CD4-positive, alpha-beta T cell (primary cell): ENCODE measurements at regions not wholly inside any gene's neighbourhood (a gene's known extent, or its start where the extent isn't known, plus 50 kb on each side); places are given as distances from the start of the nearest gene placed in this dataset.

Experiments
- ATAC-seq: fragments of 200-7000 bp; cut with Tn5 transposase; one replicate; pipeline ENCODE4 v1.10.0; 2022; ENCODE audit warnings: mild to moderate bottlenecking; ENCODE audit not compliant: poor library complexity
- CTCF ChIA-PET: fragments of 350-600 bp; sonication (Branson Sonifier 250); formaldehyde crosslinking; loops from one replicate; lab custom pipeline; 2021; ENCODE audit warnings: antibody characterized with exemption, inconsistent platforms; lab: Charles Lee
- POLR2A ChIA-PET: fragments of 350-600 bp; sonication (Branson Sonifier 250); formaldehyde crosslinking; loops from one replicate; lab custom pipeline; 2021; ENCODE audit warnings: antibody characterized with exemption, inconsistent platforms; lab: Charles Lee
- DNase-seq, 14 experiments: peaks; one replicate each; pipeline ENCODE4 v3.0.0-alpha.2; 2013 to 2020; ENCODE audit warnings: mixed read lengths in 2 of 14
- H3K27ac ChIP-seq, 2 donors: one replicate each; pipeline versions ENCODE4 v1.5.1 to v1.7.0; 2013; ENCODE audit warnings: low read length in 2 of 2, low read depth in 1 of 2, mild to moderate bottlenecking in 1 of 2
- H3K27me3 ChIP-seq, 2 experiments: 1 replicate in 1 of 2; 2 replicates in 1 of 2; pipeline versions ENCODE4 v1.6.1 to v1.7.0; 2013; ENCODE audit warnings: low read length in 2 of 2, control low read depth in 1 of 2, mild to moderate bottlenecking in 1 of 2, moderate library complexity in 1 of 2; ENCODE audit not compliant: insufficient read depth in 2 of 2, control insufficient read depth in 1 of 2
- H3K36me3 ChIP-seq: one replicate; pipeline ENCODE4 v1.6.1; 2013; ENCODE audit warnings: low read length, control low read depth; ENCODE audit not compliant: insufficient read depth
- H3K4me1 ChIP-seq: one replicate; pipeline ENCODE4 v1.6.1; 2013; ENCODE audit warnings: low read length, control low read depth; ENCODE audit not compliant: insufficient read depth
- H3K4me3 ChIP-seq: one replicate; pipeline ENCODE4 v1.5.1; 2013; ENCODE audit warnings: mild to moderate bottlenecking, low read length, moderate library complexity
- H3K9me3 ChIP-seq, 2 experiments: 1 replicate in 1 of 2; 2 replicates in 1 of 2; pipeline versions ENCODE4 v1.6.1 to v1.7.0; 2013; ENCODE audit warnings: low read length in 2 of 2, mild to moderate bottlenecking in 2 of 2, control low read depth in 1 of 2, moderate library complexity in 1 of 2; ENCODE audit not compliant: control insufficient read depth in 1 of 2, insufficient read depth in 1 of 2
- H3K27ac Mint-ChIP-seq: one replicate; pipeline ENCODE4 v1.8.0; 2020; ENCODE audit warnings: mixed read lengths
- H3K27me3 Mint-ChIP-seq: one replicate; pipeline ENCODE4 v1.8.0; 2021; ENCODE audit warnings: mixed read lengths
- H3K36me3 Mint-ChIP-seq: one replicate; pipeline ENCODE4 v1.8.0; 2021; ENCODE audit warnings: low read depth, mixed read lengths
- H3K4me1 Mint-ChIP-seq: one replicate; pipeline ENCODE4 v1.8.0; 2021; ENCODE audit warnings: low read depth, mixed read lengths
- H3K4me3 Mint-ChIP-seq: one replicate; pipeline ENCODE4 v1.8.0; 2020; ENCODE audit warnings: mild to moderate bottlenecking, mixed read lengths
- H3K9me3 Mint-ChIP-seq: one replicate; pipeline ENCODE4 v1.8.0; 2020; ENCODE audit warnings: mixed read lengths
- CTCF ChIP-seq: fragments of 200-600 bp; IDR thresholded peaks from one replicate; pipeline ENCODE4 v1.8.0; 2022; ENCODE audit warnings: antibody characterized with exemption, mild to moderate bottlenecking
- intact Hi-C, 2 experiments: fragments of 100-400 bp; cut with DNase I in 1 of 2; cut with micrococcal nuclease in 1 of 2; formaldehyde crosslinking; loops; one replicate each; pipeline versions ENCODE4 v1.15.1 to v1.9.0; 2023 to 2025; cut with DNase I, micrococcal nuclease

- DNase-seq (no peak), ATAC-seq (no peak)
- Mint-ChIP-seq H3K4me1 (no peaks in the 10 kb centered on the region), H3K9me3 (peaks cover 9% of the 10 kb centered on the region), H3K36me3 (no peaks in the 10 kb centered on the region), H3K27ac (no peak overlapping the region), H3K27me3 (no peaks in the 10 kb centered on the region), H3K4me3 (no peak overlapping the region)
- intact Hi-C loops: no loop called here
- POLR2A ChIA-PET: interaction anchor here (1.3 kb wide), 1 partner anchor 16 kb away, joined by 3 read pairs; no protein-coding TSS in a partner anchor
- Histone ChIP-seq H3K9me3 (peaks cover 0 to 16% of the 10 kb centered on the region in 2 experiments), H3K36me3 (no peaks in the 10 kb centered on the region), H3K27me3 (no peaks in the 10 kb centered on the region), H3K4me3 (no peak overlapping the region), H3K4me1 (no peaks in the 10 kb centered on the region), H3K27ac (no peak overlapping the region)
- TF ChIP-seq CTCF: no peak
- CTCF ChIA-PET: no interaction called here
Measured at GRCh38 chr7:68306692-68307107, 1291.6 kb upstream of the AUTS2 start.

DNA sequence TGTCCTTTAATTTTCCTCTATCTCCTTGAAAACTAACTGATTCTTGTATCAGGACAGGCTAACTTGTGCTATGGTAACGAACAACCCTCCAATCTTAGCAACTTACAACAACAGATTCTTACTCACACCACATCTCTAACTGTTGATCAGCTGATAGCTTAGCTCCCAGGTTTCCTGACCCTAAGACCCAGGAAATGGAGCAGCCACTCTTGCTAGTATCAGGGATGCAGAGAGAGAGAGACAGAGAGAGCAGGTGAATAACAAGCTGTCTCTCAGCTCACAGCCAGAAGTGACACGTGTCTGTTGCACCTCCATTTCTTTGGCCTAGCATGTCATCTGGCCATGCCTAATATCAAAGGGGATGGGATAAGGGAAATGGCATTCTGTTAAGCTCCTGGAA is 1289.0 kb upstream of the AUTS2 start:
- intact Hi-C loops: no loop called here
- Histone ChIP-seq H3K9me3 (peaks cover 0 to 23% of the 10 kb centered on the region in 2 experiments), H3K4me1 (no peaks in the 10 kb centered on the region), H3K27me3 (no peaks in the 10 kb centered on the region), H3K4me3 (no peak overlapping the region), H3K27ac (no peak overlapping the region), H3K36me3 (no peaks in the 10 kb centered on the region)
- peaks cover 15% of the 10 kb centered on the region for H3K9me3 Mint-ChIP-seq
- CTCF ChIA-PET: no interaction called here
- TF ChIP-seq CTCF: no peak
- H3K27ac Mint-ChIP-seq: no peak overlapping the region
- H3K4me3 Mint-ChIP-seq: no peak overlapping the region
- H3K27me3 Mint-ChIP-seq: no peaks in the 10 kb centered on the region
- H3K36me3 Mint-ChIP-seq: no peaks in the 10 kb centered on the region
- ATAC-seq (no peak), DNase-seq (no peak)
- POLR2A ChIA-PET: no interaction called here
- H3K4me1 Mint-ChIP-seq: no peaks in the 10 kb centered on the region

GRCh38 chr7:68309806-68310205 is 1288.5 kb upstream of the AUTS2 start:
- Histone ChIP-seq H3K27me3 (no peaks in the 10 kb centered on the region), H3K27ac (no peak overlapping the region), H3K4me1 (no peaks in the 10 kb centered on the region), H3K4me3 (no peak overlapping the region), H3K36me3 (no peaks in the 10 kb centered on the region), H3K9me3 (peaks cover 0 to 22% of the 10 kb centered on the region in 2 experiments)
- Mint-ChIP-seq H3K27me3 (no peaks in the 10 kb centered on the region), H3K9me3 (peaks cover 15% of the 10 kb centered on the region), H3K4me1 (no peaks in the 10 kb centered on the region), H3K36me3 (no peaks in the 10 kb centered on the region), H3K4me3 (no peak overlapping the region), H3K27ac (no peak overlapping the region)
- no peak for TF ChIP-seq CTCF
- intact Hi-C loops: no loop called here
- no peak for DNase-seq
- ChIA-PET POLR2A (no interaction called here), CTCF (no interaction called here)
- ATAC-seq: no peak
